ENCODE measurements at regions not wholly inside any gene's neighbourhood (a gene's known extent, or its start where the extent isn't known, plus 50 kb on each side); places are given as distances from the start of the nearest gene placed in this dataset.

DNA sequence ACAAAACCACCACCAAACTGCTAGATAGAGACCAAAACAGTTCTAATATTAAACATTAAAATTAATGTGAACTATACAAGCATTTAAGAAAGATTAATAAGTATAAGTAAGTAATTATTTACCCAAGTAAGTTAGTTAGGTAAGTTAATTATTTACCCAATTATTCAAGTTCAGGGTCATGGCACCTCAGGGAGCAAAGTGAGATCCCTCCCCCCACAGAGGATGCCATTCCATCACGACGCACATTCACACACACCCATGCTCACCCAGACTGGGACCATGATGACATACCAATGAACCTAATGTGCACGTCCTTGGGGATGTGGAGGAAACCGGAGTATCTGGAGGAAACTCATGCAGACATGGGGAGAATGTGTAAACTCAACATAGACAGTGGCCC is 229.1 kb downstream of the NR2F2 start:
- Histone ChIP-seq H3K9ac (ENCODE audit: low read depth, low read length) (no peak overlapping the region), H3K36me3 (ENCODE audit: insufficient read depth, low read length) (no peaks in the 10 kb centered on the region), H4K20me1 (ENCODE audit: insufficient read depth, low read length) (no peaks in the 10 kb centered on the region), H3K27me3 (ENCODE audit: insufficient read depth, low read length, poor library complexity) (no peaks in the 10 kb centered on the region), H2AFZ (ENCODE audit: low read depth, low read length) (no peak overlapping the region), H3K9me3 (ENCODE audit: insufficient read depth, low read length, severe bottlenecking) (no peaks in the 10 kb centered on the region), H3K4me3 (ENCODE audit: low read depth in 1 of 2, low read length in 2 of 2) (no peak overlapping the region), H3K79me2 (ENCODE audit: insufficient read depth, low read length) (no peaks in the 10 kb centered on the region), H3K4me1 (ENCODE audit: insufficient read depth, low read length) (no peaks in the 10 kb centered on the region), H3K27ac (ENCODE audit: low read length) (no peak overlapping the region), H3K4me2 (ENCODE audit: insufficient read depth, low read length) (no peak overlapping the region)
- no peak for DNase-seq
- ATAC-seq (ENCODE audit: insufficient read depth, low read depth), result no peak
- no peak for TF ChIP-seq EZH2 (IDR thresholded peaks at IDR 0.05; ENCODE audit: borderline replicate concordance, low read depth, low read length, severe bottlenecking)
- TF ChIP-seq, protein P1, sequence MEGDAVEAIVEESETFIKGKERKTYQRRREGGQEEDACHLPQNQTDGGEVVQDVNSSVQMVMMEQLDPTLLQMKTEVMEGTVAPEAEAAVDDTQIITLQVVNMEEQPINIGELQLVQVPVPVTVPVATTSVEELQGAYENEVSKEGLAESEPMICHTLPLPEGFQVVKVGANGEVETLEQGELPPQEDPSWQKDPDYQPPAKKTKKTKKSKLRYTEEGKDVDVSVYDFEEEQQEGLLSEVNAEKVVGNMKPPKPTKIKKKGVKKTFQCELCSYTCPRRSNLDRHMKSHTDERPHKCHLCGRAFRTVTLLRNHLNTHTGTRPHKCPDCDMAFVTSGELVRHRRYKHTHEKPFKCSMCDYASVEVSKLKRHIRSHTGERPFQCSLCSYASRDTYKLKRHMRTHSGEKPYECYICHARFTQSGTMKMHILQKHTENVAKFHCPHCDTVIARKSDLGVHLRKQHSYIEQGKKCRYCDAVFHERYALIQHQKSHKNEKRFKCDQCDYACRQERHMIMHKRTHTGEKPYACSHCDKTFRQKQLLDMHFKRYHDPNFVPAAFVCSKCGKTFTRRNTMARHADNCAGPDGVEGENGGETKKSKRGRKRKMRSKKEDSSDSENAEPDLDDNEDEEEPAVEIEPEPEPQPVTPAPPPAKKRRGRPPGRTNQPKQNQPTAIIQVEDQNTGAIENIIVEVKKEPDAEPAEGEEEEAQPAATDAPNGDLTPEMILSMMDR (IDR thresholded peaks at IDR 0.05; ENCODE audit: borderline replicate concordance, extremely low read depth, low read length, poor library complexity, severe bottlenecking), result no peak

GRCh38 chr15:96560246-96560895 is 229.9 kb downstream of the NR2F2 start:
- no peaks in the 10 kb centered on the region for H3K27me3 ChIP-seq (ENCODE audit: insufficient read depth, low read length, poor library complexity)
- no peaks in the 10 kb centered on the region for H3K9me3 ChIP-seq (ENCODE audit: insufficient read depth, low read length, severe bottlenecking)
- DNase-seq (no peak), ATAC-seq (ENCODE audit: insufficient read depth, low read depth) (no peak)
- no peaks in the 10 kb centered on the region for H4K20me1 ChIP-seq (ENCODE audit: insufficient read depth, low read length)
- H3K4me2 ChIP-seq (ENCODE audit: insufficient read depth, low read length), result no peak overlapping the region
- no peaks in the 10 kb centered on the region for H3K36me3 ChIP-seq (ENCODE audit: insufficient read depth, low read length)
- TF ChIP-seq, protein P1 (IDR thresholded peaks at IDR 0.05; ENCODE audit: borderline replicate concordance, extremely low read depth, low read length, poor library complexity, severe bottlenecking), result no peak
- no peak for TF ChIP-seq EZH2 (IDR thresholded peaks at IDR 0.05; ENCODE audit: borderline replicate concordance, low read depth, low read length, severe bottlenecking)
- H3K4me1 ChIP-seq (ENCODE audit: insufficient read depth, low read length), result no peaks in the 10 kb centered on the region
- no peak overlapping the region for H3K9ac ChIP-seq (ENCODE audit: low read depth, low read length)
- no peak overlapping the region for H3K4me3 ChIP-seq (ENCODE audit: low read depth in 1 of 2, low read length in 2 of 2)
- H3K27ac ChIP-seq (ENCODE audit: low read length), result no peak overlapping the region
- no peak overlapping the region for H2AFZ ChIP-seq (ENCODE audit: low read depth, low read length)
- H3K79me2 ChIP-seq (ENCODE audit: insufficient read depth, low read length), result no peaks in the 10 kb centered on the region

DNA sequence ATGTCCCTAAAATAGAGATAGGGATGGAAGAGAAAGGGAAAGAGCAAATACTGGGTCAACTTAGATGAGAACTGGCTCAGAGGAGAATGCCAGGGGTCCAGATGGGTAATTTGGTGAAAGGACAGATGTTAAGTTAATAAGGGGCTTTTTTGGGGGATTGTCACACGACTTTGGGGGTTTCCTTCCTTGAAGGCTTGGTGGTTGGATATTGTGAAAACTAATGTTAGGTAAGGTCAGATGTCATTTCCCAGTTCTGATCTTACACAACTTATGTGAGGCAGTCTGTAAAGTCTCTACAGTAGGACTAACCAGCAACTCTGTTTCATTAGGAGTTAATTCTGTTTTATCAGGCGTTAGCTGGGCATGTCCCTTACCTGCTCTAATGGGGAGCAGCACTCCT is 231.1 kb downstream of the NR2F2 start:
- TF ChIP-seq, protein P1 (IDR thresholded peaks at IDR 0.05; ENCODE audit: borderline replicate concordance, extremely low read depth, low read length, poor library complexity, severe bottlenecking), result no peak
- TF ChIP-seq EZH2 (IDR thresholded peaks at IDR 0.05; ENCODE audit: borderline replicate concordance, low read depth, low read length, severe bottlenecking), result no peak
- H3K36me3 ChIP-seq (ENCODE audit: insufficient read depth, low read length), result no peaks in the 10 kb centered on the region
- no peak overlapping the region for H3K9ac ChIP-seq (ENCODE audit: low read depth, low read length)
- no peak for ATAC-seq (ENCODE audit: insufficient read depth, low read depth)
- no peaks in the 10 kb centered on the region for H3K4me1 ChIP-seq (ENCODE audit: insufficient read depth, low read length)
- no peak overlapping the region for H3K4me2 ChIP-seq (ENCODE audit: insufficient read depth, low read length)
- no peaks in the 10 kb centered on the region for H3K27me3 ChIP-seq (ENCODE audit: insufficient read depth, low read length, poor library complexity)
- H3K9me3 ChIP-seq (ENCODE audit: insufficient read depth, low read length, severe bottlenecking), result no peaks in the 10 kb centered on the region
- no peak for DNase-seq
- H2AFZ ChIP-seq (ENCODE audit: low read depth, low read length), result no peak overlapping the region
- no peak overlapping the region for H3K27ac ChIP-seq (ENCODE audit: low read length)
- no peak overlapping the region for H3K4me3 ChIP-seq (ENCODE audit: low read depth in 1 of 2, low read length in 2 of 2)
- H4K20me1 ChIP-seq (ENCODE audit: insufficient read depth, low read length), result no peaks in the 10 kb centered on the region
- no peaks in the 10 kb centered on the region for H3K79me2 ChIP-seq (ENCODE audit: insufficient read depth, low read length)
